ENCODE measurements at regions not wholly inside any gene's neighbourhood (a gene's known extent, or its start where the extent isn't known, plus 50 kb on each side); places are given as distances from the start of the nearest gene placed in this dataset.
"Not testable (repeated sequence)": the region's sequence is repeated elsewhere in the genome, so short reads cannot be mapped to it uniquely, and the experiment has no call there.

- FAIRE-seq (no peak), DNase-seq (ENCODE audit: low spot score) (no peak)
These were observed 115.3 kb upstream of the CCND2 start for GRCh38 chr12:4158306-4158705.

- FAIRE-seq (no peak), DNase-seq (ENCODE audit: low spot score) (no peak)
These were observed 116.4 kb upstream of the CCND2 start for GRCh38 chr12:4157122-4157521.

DNA sequence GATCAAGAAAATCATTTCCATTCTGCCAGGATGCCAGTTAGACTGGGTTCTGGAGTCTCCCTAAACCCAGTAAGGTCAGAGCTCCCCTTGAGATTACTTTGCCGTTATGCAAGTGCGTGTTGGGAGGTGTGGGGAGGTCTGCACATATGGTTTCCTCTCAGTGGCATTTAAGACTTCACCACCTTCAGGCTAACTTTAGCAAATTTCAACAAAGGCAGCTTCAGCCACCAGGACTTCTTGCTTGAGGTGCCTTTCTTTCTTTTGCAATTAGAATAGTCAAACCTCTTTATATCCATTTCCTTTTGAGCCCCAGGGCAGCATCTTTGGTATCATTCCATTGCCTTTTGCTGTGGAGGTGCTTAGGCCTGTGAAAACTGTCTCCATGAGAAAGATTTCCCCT lies 117.2 kb upstream of the CCND2 start:
- FAIRE-seq (no peak), DNase-seq (ENCODE audit: low spot score) (no peak)

- FAIRE-seq: no peak
- no peak for DNase-seq (ENCODE audit: low spot score)
These were observed 118.8 kb upstream of the CCND2 start for GRCh38 chr12:4154672-4155225.

GRCh38 chr12:4153343-4153892 lies 120.1 kb upstream of the CCND2 start:
- FAIRE-seq (peak; percentile 23), DNase-seq (ENCODE audit: low spot score) (no peak)

DNA sequence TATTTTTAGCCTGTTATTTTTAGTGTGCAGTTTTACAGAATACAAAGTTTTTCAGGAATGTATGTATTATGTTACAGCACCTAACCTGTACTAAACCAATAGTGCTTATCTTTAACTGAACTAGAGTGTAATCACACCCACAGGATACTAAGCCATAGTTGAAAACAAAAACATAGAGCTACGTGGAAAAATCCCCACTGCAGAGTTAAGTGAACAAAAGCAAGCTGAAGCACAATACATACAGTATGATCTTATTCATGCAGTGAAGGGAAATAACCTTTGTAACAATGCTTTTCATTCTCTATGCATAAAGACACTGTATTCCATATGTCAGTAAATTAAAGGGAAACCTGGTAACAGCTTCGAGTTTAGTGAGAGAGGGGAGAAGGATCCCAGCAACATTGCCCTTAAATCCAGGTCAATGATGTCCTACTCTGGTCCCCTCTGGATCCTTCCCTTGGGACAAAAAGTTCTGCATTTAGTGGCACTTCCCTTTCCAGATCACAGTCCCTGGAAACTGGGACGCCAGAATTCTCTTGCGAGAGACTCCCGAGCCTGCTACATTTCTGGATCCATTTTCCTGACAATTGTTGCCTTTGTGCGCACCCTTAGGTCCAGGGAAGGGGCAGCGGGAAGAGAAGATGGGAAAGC lies 121.3 kb upstream of the CCND2 start:
- no peak for FAIRE-seq
- DNase-seq (ENCODE audit: low spot score): no peak

- DNase-seq (ENCODE audit: low spot score): no peak
- FAIRE-seq: no peak
These were observed 122.0 kb upstream of the CCND2 start for GRCh38 chr12:4151362-4152121.

DNA sequence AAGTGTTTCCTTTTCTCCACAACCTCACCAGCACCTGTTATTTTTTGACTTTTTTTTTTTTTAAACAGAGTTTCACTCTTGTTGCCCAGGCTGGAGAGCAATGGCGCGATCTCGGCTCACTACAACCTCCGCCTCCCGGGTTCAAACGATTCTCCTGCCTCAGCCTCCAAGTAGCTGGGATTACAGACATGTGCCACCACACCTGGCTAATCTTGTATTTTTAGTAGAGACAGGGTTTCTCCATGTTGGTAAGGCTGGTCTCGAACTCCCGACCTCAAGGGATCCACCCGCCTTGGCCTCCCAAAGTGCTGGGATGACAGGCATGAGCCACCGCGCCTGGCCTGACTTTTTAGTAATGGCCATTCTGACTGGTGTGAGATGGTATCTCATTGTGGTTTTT lies 123.2 kb upstream of the CCND2 start:
- not testable (repeated sequence) for DNase-seq (ENCODE audit: low spot score); FAIRE-seq

GRCh38 chr12:4148418-4149056 lies 125.0 kb upstream of the CCND2 start:
- FAIRE-seq (no peak), DNase-seq (ENCODE audit: low spot score) (no peak)

DNA sequence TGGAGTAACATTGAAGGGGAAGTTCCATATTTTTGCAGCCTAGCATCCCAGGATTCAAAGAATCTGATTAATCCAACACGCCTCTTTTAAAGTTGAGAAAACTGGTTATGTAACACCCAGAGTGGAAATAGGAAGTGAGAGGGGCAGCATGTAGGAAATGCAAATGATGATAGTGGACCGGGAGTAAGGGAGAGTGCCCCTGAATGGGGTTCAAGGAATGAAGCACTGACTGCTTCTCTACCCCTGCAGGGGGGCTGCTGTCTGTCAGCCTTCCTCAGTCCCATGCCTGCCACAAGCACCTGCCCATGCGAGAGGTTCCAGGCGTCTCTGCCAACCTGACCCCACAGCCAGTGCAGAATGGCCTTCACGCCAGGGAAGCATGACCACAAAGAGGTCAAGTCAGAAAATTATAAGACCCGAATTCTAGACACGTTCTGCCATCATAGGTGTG lies 126.5 kb upstream of the CCND2 start:
- FAIRE-seq (peak; percentile 68), DNase-seq (ENCODE audit: low spot score) (no peak)

DNA sequence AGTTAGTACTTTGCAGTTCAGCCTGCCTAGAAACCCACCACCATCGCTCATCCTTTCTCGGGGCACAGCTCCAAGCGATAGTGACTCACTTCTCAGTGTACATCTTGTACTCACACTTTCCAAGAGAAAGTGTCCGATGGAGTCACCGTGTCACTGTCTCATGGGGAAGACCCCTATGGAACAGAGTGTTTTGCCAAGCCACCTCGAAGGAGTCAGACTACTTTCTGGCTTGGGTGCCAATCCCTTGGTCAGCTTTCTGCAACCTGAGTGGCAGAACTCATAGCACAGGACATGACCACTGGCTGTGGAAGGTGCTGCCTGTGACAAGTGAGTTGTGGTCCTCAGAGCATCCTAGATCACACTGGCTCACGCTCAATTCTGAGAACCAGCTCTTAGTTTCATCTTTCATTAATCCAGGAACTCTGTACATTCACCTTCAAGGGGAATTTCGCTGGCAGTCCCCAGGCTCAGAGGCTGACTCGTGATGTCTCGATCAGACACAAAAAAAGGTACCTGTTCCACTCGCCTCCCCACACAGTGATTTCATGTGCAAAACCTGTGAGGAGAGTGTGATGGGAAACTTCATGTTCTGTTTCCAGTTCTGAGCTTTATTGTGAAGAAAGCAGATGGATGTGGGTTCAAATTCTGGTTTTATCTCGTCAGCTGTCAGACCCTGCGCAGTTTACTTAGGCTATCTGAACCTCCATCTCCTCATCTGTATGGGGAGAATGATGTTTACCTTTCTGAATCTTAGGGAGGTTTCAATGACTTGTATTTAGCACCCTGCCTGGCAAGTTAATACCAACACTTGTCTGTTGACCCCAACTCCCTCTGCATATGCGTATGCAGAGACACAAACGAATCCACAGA lies 127.3 kb upstream of the CCND2 start:
- FAIRE-seq: peak; percentile 62
- DNase-seq (ENCODE audit: low spot score): no peak

DNA sequence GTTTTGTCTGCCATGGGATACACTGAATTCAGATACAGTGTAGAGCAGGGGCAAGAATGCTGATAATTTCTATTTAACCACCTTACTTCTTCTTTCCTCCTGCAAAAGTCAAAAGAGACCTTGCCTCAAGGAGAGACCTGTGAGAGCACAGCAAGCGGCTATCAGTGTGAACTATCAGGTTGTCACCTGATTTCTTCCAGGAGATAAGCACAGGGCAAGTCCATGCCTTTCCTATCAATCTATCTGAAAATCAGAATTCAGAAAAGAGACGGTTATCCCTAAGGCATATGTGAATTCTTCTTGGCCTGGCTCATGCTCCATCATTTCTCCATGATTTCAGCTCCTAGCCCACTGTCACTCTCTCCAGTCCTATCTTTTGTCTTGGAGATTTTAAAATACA lies 128.9 kb upstream of the CCND2 start:
- DNase-seq (ENCODE audit: low spot score) (no peak), FAIRE-seq (no peak)

GRCh38 chr12:4143896-4144295 lies 129.7 kb upstream of the CCND2 start:
- no peak for DNase-seq (ENCODE audit: low spot score)
- no peak for FAIRE-seq

GRCh38 chr12:4141348-4142270 lies 132.0 kb upstream of the CCND2 start:
- DNase-seq (ENCODE audit: low spot score) (no peak), FAIRE-seq (peak; percentile 90)

DNA sequence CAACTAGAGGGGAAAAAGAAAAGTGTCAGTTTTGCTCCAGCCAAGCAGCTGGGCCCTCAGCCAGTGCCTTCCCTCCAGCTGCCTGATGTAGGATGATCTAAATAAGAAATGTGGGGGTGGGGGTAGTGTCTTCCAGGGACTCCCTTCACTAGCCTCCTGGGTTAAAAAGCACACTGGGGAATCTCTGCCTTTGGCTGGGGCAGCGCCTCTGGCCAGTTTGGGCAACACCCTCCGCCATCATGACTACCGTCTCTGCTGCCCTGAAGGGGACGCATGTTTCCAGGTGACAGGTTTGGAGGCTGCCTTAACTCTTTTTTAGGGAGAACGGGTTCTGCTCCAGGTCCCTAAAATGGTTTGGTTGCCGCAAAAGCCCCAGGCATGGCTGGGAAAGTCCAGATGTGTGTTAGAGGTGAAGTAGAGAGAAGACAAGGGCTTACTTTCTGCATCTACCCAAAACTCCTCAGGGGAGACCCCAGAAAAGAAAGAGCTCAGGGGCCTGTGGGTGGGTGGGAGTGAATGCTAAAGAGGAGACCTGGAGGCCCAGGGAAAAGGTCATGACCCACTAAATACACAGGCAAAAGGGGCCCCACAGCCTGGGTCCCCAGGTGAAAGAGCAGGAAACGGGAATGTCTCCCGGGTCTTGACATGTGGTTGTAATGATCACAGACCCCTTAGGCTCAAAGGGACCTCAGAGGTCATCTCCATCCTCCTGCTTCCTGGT lies 132.8 kb upstream of the CCND2 start:
- no peak for FAIRE-seq

GRCh38 chr12:4139191-4139590 lies 134.4 kb upstream of the CCND2 start:
- DNase-seq (ENCODE audit: low spot score) (no peak), FAIRE-seq (no peak)

More for the DNA sequence above, 132.8 kb upstream of the CCND2 start:
- no peak for DNase-seq (ENCODE audit: low spot score)

- DNase-seq (ENCODE audit: low spot score); FAIRE-seq: not testable (repeated sequence)
These were observed 135.0 kb upstream of the CCND2 start for GRCh38 chr12:4138532-4138931.

DNA sequence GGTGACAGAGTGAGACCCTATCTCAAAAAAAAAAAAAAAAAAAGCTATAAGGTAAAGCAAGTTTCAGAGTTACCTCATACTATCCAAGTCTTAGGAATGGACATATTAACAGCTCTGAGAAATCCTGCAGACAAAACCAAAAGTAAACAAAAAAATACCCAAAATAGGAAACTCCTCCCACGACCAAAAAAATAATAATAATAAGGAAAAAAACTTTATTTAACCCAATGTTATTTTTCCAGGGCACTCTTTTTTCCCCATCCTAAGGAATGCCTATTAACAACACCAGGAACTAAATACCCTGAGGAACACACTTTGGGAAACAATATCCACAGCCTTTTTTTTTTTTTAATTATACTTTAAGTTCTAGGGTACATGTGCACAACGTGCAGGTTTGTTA lies 135.5 kb upstream of the CCND2 start:
- FAIRE-seq: no peak
- no peak for DNase-seq (ENCODE audit: low spot score)

DNA sequence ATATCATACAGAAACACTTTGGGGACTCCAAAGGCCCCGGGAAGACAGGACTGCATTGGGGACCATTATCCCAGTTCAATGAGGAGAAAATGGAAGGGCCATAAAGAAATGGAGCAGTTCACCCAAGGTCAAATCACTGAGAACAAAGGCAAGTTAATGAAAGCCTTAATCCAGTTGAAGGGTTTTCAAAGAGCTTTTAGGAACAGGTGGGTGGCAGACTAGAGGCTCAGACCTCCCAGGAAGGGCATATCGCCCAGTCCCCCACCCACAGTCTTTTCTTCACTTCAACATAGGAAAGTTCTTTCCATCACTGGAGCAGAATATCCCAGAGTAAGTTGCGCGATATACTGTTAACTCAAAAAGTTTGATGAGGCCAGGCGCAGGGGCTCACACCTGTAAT lies 136.1 kb upstream of the CCND2 start:
- DNase-seq (ENCODE audit: low spot score) (no peak), FAIRE-seq (no peak)

Data from urothelium cell line (cell line).